KMS-11 (cell line): ENCODE measurements at regions not wholly inside any gene's neighbourhood (a gene's known extent, or its start where the extent isn't known, plus 50 kb on each side); places are given as distances from the start of the nearest gene placed in this dataset.

ENCODE experiments used
- H2AFZ ChIP-seq: fragments of 200-600 bp; sonication (generic); 2 replicates; pipeline ENCODE4 v1.6.1; 2016; ENCODE audit warnings: antibody characterized with exemption, mixed run types, low read depth
- H3K27ac ChIP-seq: fragments of 200-600 bp; sonication (generic); 2 replicates; pipeline ENCODE4 v1.6.1; 2016; ENCODE audit warnings: mild to moderate bottlenecking, mixed run types
- H3K27me3 ChIP-seq: fragments of 200-600 bp; sonication (generic); 2 replicates; pipeline ENCODE4 v1.6.1; 2017; ENCODE audit warnings: mild to moderate bottlenecking, low read depth, mixed run types, moderate library complexity; ENCODE audit not compliant: insufficient read depth
- H3K36me3 ChIP-seq: fragments of 200-600 bp; sonication (generic); 2 replicates; pipeline ENCODE4 v1.6.1; 2017; ENCODE audit warnings: mild to moderate bottlenecking, mixed run types; ENCODE audit not compliant: insufficient read depth
- H3K4me1 ChIP-seq: fragments of 200-600 bp; sonication (generic); 2 replicates; pipeline ENCODE4 v1.6.1; 2016; ENCODE audit warnings: mild to moderate bottlenecking, low read depth, mixed run types; ENCODE audit not compliant: poor library complexity, severe bottlenecking
- H3K4me2 ChIP-seq: fragments of 200-600 bp; sonication (generic); 2 replicates; pipeline ENCODE4 v1.7.0; 2016; ENCODE audit warnings: mild to moderate bottlenecking, mixed run types
- H3K4me3 ChIP-seq: fragments of 200-600 bp; sonication (generic); IDR thresholded peaks from 2 replicates; pipeline ENCODE4 v1.6.1; 2017; ENCODE audit warnings: low read depth, low read length, mixed read lengths; ENCODE audit not compliant: insufficient read depth
- H3K79me2 ChIP-seq: fragments of 200-600 bp; sonication (generic); 2 replicates; pipeline ENCODE4 v1.6.1; 2016; ENCODE audit warnings: low read depth, mixed run types; ENCODE audit not compliant: insufficient read depth
- H3K9ac ChIP-seq: fragments of 200-600 bp; sonication (generic); 2 replicates; pipeline ENCODE4 v1.6.1; 2016; ENCODE audit warnings: mild to moderate bottlenecking, mixed run types
- H4K20me1 ChIP-seq: fragments of 200-600 bp; sonication (generic); 2 replicates; pipeline ENCODE4 v1.6.1; 2016; ENCODE audit warnings: mild to moderate bottlenecking, mixed run types; ENCODE audit not compliant: insufficient read depth
- CTCF ChIP-seq: fragments of 200-600 bp; sonication (generic); conservative IDR thresholded peaks from 2 replicates; pipeline ENCODE4 v1.6.1; 2017; ENCODE audit warnings: low read depth, mild to moderate bottlenecking, antibody characterized with exemption, low read length, moderate library complexity, mixed read lengths

GRCh38 chr2:146771531-146771930, 1073.3 kb upstream of the ACVR2A start:
- TF ChIP-seq CTCF = no peak
- H2AFZ ChIP-seq = no peak overlapping the region
- H3K36me3 ChIP-seq = no peaks in the 10 kb centered on the region
- H3K27ac ChIP-seq = no peak overlapping the region
- no peak overlapping the region for H3K4me3 ChIP-seq
- H3K9ac ChIP-seq = no peak overlapping the region
- H3K27me3 ChIP-seq = no peaks in the 10 kb centered on the region
- H3K79me2 ChIP-seq = no peaks in the 10 kb centered on the region
- H3K4me2 ChIP-seq = no peak overlapping the region
- H3K4me1 ChIP-seq = no peaks in the 10 kb centered on the region
- H4K20me1 ChIP-seq = no peaks in the 10 kb centered on the region

- no peak overlapping the region for H3K9ac ChIP-seq
- H3K27me3 ChIP-seq = no peaks in the 10 kb centered on the region
- H3K36me3 ChIP-seq = no peaks in the 10 kb centered on the region
- H3K4me3 ChIP-seq = no peak overlapping the region
- H2AFZ ChIP-seq = no peak overlapping the region
- no peaks in the 10 kb centered on the region for H4K20me1 ChIP-seq
- no peak for TF ChIP-seq CTCF
- no peak overlapping the region for H3K4me2 ChIP-seq
- no peaks in the 10 kb centered on the region for H3K4me1 ChIP-seq
- H3K79me2 ChIP-seq = no peaks in the 10 kb centered on the region
- H3K27ac ChIP-seq = no peak overlapping the region
Observed at GRCh38 chr2:146764301-146764700, 1080.5 kb upstream of the ACVR2A start.

- H3K79me2 ChIP-seq = no peaks in the 10 kb centered on the region
- H3K4me1 ChIP-seq = no peaks in the 10 kb centered on the region
- no peak overlapping the region for H3K4me3 ChIP-seq
- no peak for TF ChIP-seq CTCF
- H3K4me2 ChIP-seq = no peak overlapping the region
- H3K9ac ChIP-seq = no peak overlapping the region
- H2AFZ ChIP-seq = no peak overlapping the region
- no peak overlapping the region for H3K27ac ChIP-seq
- no peaks in the 10 kb centered on the region for H4K20me1 ChIP-seq
- no peaks in the 10 kb centered on the region for H3K27me3 ChIP-seq
- no peaks in the 10 kb centered on the region for H3K36me3 ChIP-seq
Observed at GRCh38 chr2:146762786-146763185, 1082.0 kb upstream of the ACVR2A start.

DNA sequence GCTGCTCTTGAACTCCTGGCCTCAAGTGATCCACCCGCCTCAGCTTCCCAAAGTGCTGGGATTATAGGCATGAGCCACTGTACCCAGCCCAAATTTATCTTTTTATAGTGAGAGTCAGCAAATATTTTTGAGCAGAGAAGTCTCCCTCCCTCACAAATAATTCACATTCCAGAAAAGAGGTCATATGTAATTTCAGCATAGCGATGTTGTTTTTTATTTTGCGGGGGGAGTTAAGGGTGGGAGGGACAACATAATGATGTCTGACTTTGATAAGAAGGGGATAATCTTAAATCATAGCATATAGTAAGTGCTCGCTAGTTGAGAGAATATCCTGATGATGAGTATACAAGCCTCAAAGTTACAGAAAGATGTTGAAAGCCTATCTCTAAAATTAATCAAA, 1090.2 kb upstream of the ACVR2A start:
- no peak for TF ChIP-seq CTCF
- Histone ChIP-seq H3K27ac (no peak overlapping the region), H3K79me2 (no peaks in the 10 kb centered on the region), H3K27me3 (no peaks in the 10 kb centered on the region), H3K4me3 (no peak overlapping the region), H4K20me1 (no peaks in the 10 kb centered on the region), H3K9ac (no peak overlapping the region), H2AFZ (no peak overlapping the region), H3K36me3 (no peaks in the 10 kb centered on the region), H3K4me1 (no peaks in the 10 kb centered on the region), H3K4me2 (no peak overlapping the region)

DNA sequence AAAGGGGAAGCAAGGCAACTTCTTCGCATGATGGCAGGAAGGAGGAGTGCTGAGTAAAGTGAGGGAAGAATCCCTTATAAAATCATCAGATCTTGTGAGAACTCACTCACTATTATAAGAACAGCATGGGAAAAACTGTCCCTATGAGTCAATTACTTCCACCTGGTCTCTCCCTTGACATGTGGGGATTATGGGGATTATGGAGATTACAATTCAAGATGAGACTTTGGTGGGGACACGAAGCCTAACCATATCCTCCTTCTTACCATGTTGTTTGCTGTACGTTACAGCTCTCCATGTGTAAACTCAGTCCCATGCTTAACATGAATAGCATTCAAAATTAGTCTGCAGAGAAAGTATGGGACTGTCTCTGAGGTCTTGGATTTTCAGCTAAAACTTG, 1096.8 kb upstream of the ACVR2A start:
- H2AFZ ChIP-seq = no peak overlapping the region
- H3K4me1 ChIP-seq = no peaks in the 10 kb centered on the region
- no peaks in the 10 kb centered on the region for H4K20me1 ChIP-seq
- no peak overlapping the region for H3K27ac ChIP-seq
- TF ChIP-seq CTCF = no peak
- H3K9ac ChIP-seq = no peak overlapping the region
- H3K4me3 ChIP-seq = no peak overlapping the region
- H3K36me3 ChIP-seq = no peaks in the 10 kb centered on the region
- no peaks in the 10 kb centered on the region for H3K27me3 ChIP-seq
- no peaks in the 10 kb centered on the region for H3K79me2 ChIP-seq
- H3K4me2 ChIP-seq = no peak overlapping the region
